Activated naive CD4-positive, alpha-beta T cell treated with anti-CD3 and anti-CD28 coated beads for 36 hours (primary cell): ENCODE measurements at regions not wholly inside any gene's neighbourhood (a gene's known extent, or its start where the extent isn't known, plus 50 kb on each side); places are given as distances from the start of the nearest gene placed in this dataset.

Experiments used
- CTCF ChIA-PET: fragments of 350-600 bp; sonication (Branson Sonifier 250); formaldehyde crosslinking; loops from one replicate; lab custom pipeline; 2021; ENCODE audit warnings: antibody characterized with exemption; lab: Charles Lee
- DNase-seq: peaks from one replicate; pipeline ENCODE4 v3.0.0-alpha.2; 2020
- H3K27ac Mint-ChIP-seq: one replicate; pipeline ENCODE4 v1.8.0; 2021; ENCODE audit warnings: mild to moderate bottlenecking, mixed read lengths
- H3K27me3 Mint-ChIP-seq: one replicate; pipeline ENCODE4 v1.8.0; 2021; ENCODE audit warnings: low read depth, mixed read lengths
- H3K36me3 Mint-ChIP-seq: one replicate; pipeline ENCODE4 v1.8.0; 2021; ENCODE audit warnings: low read depth, mixed read lengths
- H3K4me1 Mint-ChIP-seq: one replicate; pipeline ENCODE4 v1.8.0; 2021; ENCODE audit warnings: low read depth, mixed read lengths
- H3K4me3 Mint-ChIP-seq: one replicate; pipeline ENCODE4 v1.8.0; 2021; ENCODE audit warnings: mild to moderate bottlenecking, moderate library complexity, mixed read lengths
- H3K9me3 Mint-ChIP-seq: one replicate; pipeline ENCODE4 v1.8.0; 2021; ENCODE audit warnings: mixed read lengths
- intact Hi-C: fragments of 100-400 bp; cut with micrococcal nuclease; formaldehyde crosslinking; loops from one replicate; pipeline ENCODE4 v1.15.1; 2023

GRCh38 chr6:122198922-122199321, 200.5 kb upstream of the HSF2 start:
- H3K9me3 Mint-ChIP-seq, result no peaks in the 10 kb centered on the region
- intact Hi-C loops, result no loop called here
- H3K4me1 Mint-ChIP-seq, result no peaks in the 10 kb centered on the region
- DNase-seq, result no peak
- H3K36me3 Mint-ChIP-seq, result no peaks in the 10 kb centered on the region
- CTCF ChIA-PET, result no interaction called here
- H3K4me3 Mint-ChIP-seq, result no peak overlapping the region
- no peaks in the 10 kb centered on the region for H3K27me3 Mint-ChIP-seq
- H3K27ac Mint-ChIP-seq, result no peak overlapping the region

- no peaks in the 10 kb centered on the region for H3K9me3 Mint-ChIP-seq
These were observed 199.0 kb upstream of the HSF2 start for GRCh38 chr6:122200440-122200839.

GRCh38 chr6:122202576-122203137, 196.8 kb upstream of the HSF2 start:
- Mint-ChIP-seq H3K36me3 (no peaks in the 10 kb centered on the region), H3K27ac (no peak overlapping the region), H3K4me3 (no peak overlapping the region), H3K27me3 (peaks cover 4% of the 10 kb centered on the region), H3K9me3 (no peaks in the 10 kb centered on the region), H3K4me1 (no peaks in the 10 kb centered on the region)
- intact Hi-C loops, result no loop called here
- CTCF ChIA-PET, result no interaction called here
- DNase-seq, result no peak

More at GRCh38 chr6:122200440-122200839, 199.0 kb upstream of the HSF2 start:
- intact Hi-C loops, result no loop called here
- peaks cover 4% of the 10 kb centered on the region for H3K27me3 Mint-ChIP-seq
- no peak for DNase-seq
- no peaks in the 10 kb centered on the region for H3K4me1 Mint-ChIP-seq
- H3K36me3 Mint-ChIP-seq, result no peaks in the 10 kb centered on the region
- no peak overlapping the region for H3K4me3 Mint-ChIP-seq
- H3K27ac Mint-ChIP-seq, result no peak overlapping the region
- CTCF ChIA-PET, result no interaction called here

- H3K36me3 Mint-ChIP-seq, result no peaks in the 10 kb centered on the region
- H3K9me3 Mint-ChIP-seq, result no peaks in the 10 kb centered on the region
- no peak overlapping the region for H3K4me3 Mint-ChIP-seq
- intact Hi-C loops, result no loop called here
- CTCF ChIA-PET, result no interaction called here
- H3K4me1 Mint-ChIP-seq, result no peaks in the 10 kb centered on the region
- no peak for DNase-seq
- no peak overlapping the region for H3K27ac Mint-ChIP-seq
- peaks cover 4% of the 10 kb centered on the region for H3K27me3 Mint-ChIP-seq
These were observed 192.4 kb upstream of the HSF2 start for GRCh38 chr6:122207061-122207460.

GRCh38 chr6:122207794-122208193, 191.7 kb upstream of the HSF2 start:
- Mint-ChIP-seq H3K9me3 (no peaks in the 10 kb centered on the region), H3K4me3 (no peak overlapping the region), H3K27ac (no peak overlapping the region), H3K27me3 (peaks cover 4% of the 10 kb centered on the region), H3K36me3 (no peaks in the 10 kb centered on the region), H3K4me1 (no peaks in the 10 kb centered on the region)
- no peak for DNase-seq
- intact Hi-C loops, result no loop called here
- CTCF ChIA-PET, result no interaction called here

- no peaks in the 10 kb centered on the region for H3K36me3 Mint-ChIP-seq
- no peak overlapping the region for H3K4me3 Mint-ChIP-seq
- peaks cover 4% of the 10 kb centered on the region for H3K27me3 Mint-ChIP-seq
- H3K27ac Mint-ChIP-seq, result no peak overlapping the region
- no peak for DNase-seq
- H3K9me3 Mint-ChIP-seq, result no peaks in the 10 kb centered on the region
- CTCF ChIA-PET, result no interaction called here
- intact Hi-C loops, result no loop called here
- no peaks in the 10 kb centered on the region for H3K4me1 Mint-ChIP-seq
These were observed 184.7 kb upstream of the HSF2 start for GRCh38 chr6:122214605-122215318.

- Mint-ChIP-seq H3K27me3 (no peaks in the 10 kb centered on the region), H3K4me3 (no peak overlapping the region), H3K4me1 (no peaks in the 10 kb centered on the region), H3K36me3 (no peaks in the 10 kb centered on the region), H3K27ac (no peak overlapping the region), H3K9me3 (no peaks in the 10 kb centered on the region)
- CTCF ChIA-PET, result no interaction called here
- no peak for DNase-seq
- intact Hi-C loops, result no loop called here
These were observed 179.2 kb upstream of the HSF2 start for GRCh38 chr6:122220254-122220653.

- DNase-seq, result no peak
- no peaks in the 10 kb centered on the region for H3K9me3 Mint-ChIP-seq
- no peaks in the 10 kb centered on the region for H3K4me1 Mint-ChIP-seq
- H3K4me3 Mint-ChIP-seq, result no peak overlapping the region
- intact Hi-C loops, result no loop called here
- H3K36me3 Mint-ChIP-seq, result no peaks in the 10 kb centered on the region
- no peak overlapping the region for H3K27ac Mint-ChIP-seq
- CTCF ChIA-PET, result no interaction called here
- no peaks in the 10 kb centered on the region for H3K27me3 Mint-ChIP-seq
These were observed 176.7 kb upstream of the HSF2 start for GRCh38 chr6:122222761-122223160.

GRCh38 chr6:122223251-122223650, 176.2 kb upstream of the HSF2 start:
- Mint-ChIP-seq H3K27me3 (no peaks in the 10 kb centered on the region), H3K36me3 (no peaks in the 10 kb centered on the region), H3K27ac (no peak overlapping the region), H3K4me1 (no peaks in the 10 kb centered on the region), H3K9me3 (peaks cover 1% of the 10 kb centered on the region), H3K4me3 (no peak overlapping the region)
- no peak for DNase-seq
- intact Hi-C loops, result no loop called here
- CTCF ChIA-PET, result no interaction called here

GRCh38 chr6:122238861-122239260, 160.6 kb upstream of the HSF2 start:
- Mint-ChIP-seq H3K9me3 (no peaks in the 10 kb centered on the region), H3K27me3 (peaks cover 4% of the 10 kb centered on the region), H3K4me3 (no peak overlapping the region), H3K4me1 (no peaks in the 10 kb centered on the region), H3K27ac (no peak overlapping the region), H3K36me3 (no peaks in the 10 kb centered on the region)
- intact Hi-C loops, result no loop called here
- no peak for DNase-seq
- CTCF ChIA-PET, result no interaction called here

GRCh38 chr6:122246906-122247658, 152.4 kb upstream of the HSF2 start:
- H3K27me3 Mint-ChIP-seq, result no peaks in the 10 kb centered on the region
- H3K4me3 Mint-ChIP-seq, result no peak overlapping the region
- no peak overlapping the region for H3K27ac Mint-ChIP-seq
- H3K36me3 Mint-ChIP-seq, result no peaks in the 10 kb centered on the region
- DNase-seq, result no peak
- no peaks in the 10 kb centered on the region for H3K4me1 Mint-ChIP-seq
- CTCF ChIA-PET, result interaction anchor here (0.6 kb wide), 1 partner anchor 1056 kb away, joined by 3 read pairs; no protein-coding TSS in a partner anchor
- intact Hi-C loops, result no loop called here
- H3K9me3 Mint-ChIP-seq, result peaks cover 12% of the 10 kb centered on the region

- no peak for DNase-seq
- no peak overlapping the region for H3K27ac Mint-ChIP-seq
- H3K27me3 Mint-ChIP-seq, result no peaks in the 10 kb centered on the region
- no peaks in the 10 kb centered on the region for H3K36me3 Mint-ChIP-seq
- H3K4me1 Mint-ChIP-seq, result no peaks in the 10 kb centered on the region
- H3K9me3 Mint-ChIP-seq, result peaks cover 12% of the 10 kb centered on the region
- intact Hi-C loops, result no loop called here
- CTCF ChIA-PET, result no interaction called here
- H3K4me3 Mint-ChIP-seq, result no peak overlapping the region
These were observed 151.3 kb upstream of the HSF2 start for GRCh38 chr6:122248001-122248669.
